Astrocyte (in vitro differentiated cells and primary cell): ENCODE measurements at regions not wholly inside any gene's neighbourhood (a gene's known extent, or its start where the extent isn't known, plus 50 kb on each side); places are given as distances from the start of the nearest gene placed in this dataset.

Source experiments
- EZH2 ChIP-seq: IDR thresholded peaks from 2 replicates; pipeline ENCODE4 v1.6.1; 2012; ENCODE audit warnings: mild to moderate bottlenecking, low read length, inconsistent platforms; ENCODE audit not compliant: insufficient read depth
- TF ChIP-seq, protein P1 (sequence below): IDR thresholded peaks from 2 replicates; pipeline ENCODE4 v1.5.1; 2011; ENCODE audit warnings: low read depth, mild to moderate bottlenecking, inconsistent platforms, low read length, moderate library complexity; ENCODE audit not compliant: insufficient read depth

DNA sequence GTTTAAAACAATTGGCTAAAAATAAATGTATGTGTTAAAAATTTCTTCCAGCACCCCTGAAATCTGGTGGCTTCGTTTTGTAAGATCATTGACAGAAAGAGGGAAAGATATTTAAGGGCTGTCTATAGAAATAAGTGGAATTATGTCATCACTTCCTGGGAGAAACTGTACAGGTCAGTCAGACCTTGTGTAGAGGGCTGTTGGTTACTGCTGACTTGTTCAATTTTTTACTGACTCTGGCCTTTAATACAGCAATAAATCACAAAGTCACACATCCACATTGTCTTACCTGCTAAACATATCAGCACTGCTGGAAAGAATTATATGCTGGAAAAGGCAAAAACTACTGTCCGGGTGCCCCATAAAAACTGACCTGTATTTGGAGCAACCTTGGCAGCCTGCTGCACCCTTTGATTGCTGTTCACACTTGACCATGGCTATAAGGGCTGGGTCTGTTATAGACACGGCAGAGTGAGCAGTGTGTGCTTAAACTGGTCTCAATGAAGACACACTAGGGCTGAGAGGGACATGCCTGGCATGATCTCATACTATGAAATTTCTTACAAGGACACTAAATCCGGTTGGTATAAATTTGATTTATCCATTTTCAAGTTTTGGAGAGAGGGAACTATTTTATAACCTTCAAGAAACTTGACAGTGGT, 162.1 kb downstream of the NHLRC3 start:
- TF ChIP-seq EZH2: no peak
- TF ChIP-seq, protein P1, sequence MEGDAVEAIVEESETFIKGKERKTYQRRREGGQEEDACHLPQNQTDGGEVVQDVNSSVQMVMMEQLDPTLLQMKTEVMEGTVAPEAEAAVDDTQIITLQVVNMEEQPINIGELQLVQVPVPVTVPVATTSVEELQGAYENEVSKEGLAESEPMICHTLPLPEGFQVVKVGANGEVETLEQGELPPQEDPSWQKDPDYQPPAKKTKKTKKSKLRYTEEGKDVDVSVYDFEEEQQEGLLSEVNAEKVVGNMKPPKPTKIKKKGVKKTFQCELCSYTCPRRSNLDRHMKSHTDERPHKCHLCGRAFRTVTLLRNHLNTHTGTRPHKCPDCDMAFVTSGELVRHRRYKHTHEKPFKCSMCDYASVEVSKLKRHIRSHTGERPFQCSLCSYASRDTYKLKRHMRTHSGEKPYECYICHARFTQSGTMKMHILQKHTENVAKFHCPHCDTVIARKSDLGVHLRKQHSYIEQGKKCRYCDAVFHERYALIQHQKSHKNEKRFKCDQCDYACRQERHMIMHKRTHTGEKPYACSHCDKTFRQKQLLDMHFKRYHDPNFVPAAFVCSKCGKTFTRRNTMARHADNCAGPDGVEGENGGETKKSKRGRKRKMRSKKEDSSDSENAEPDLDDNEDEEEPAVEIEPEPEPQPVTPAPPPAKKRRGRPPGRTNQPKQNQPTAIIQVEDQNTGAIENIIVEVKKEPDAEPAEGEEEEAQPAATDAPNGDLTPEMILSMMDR: no peak
